ENCODE measurements at regions not wholly inside any gene's neighbourhood (a gene's known extent, or its start where the extent isn't known, plus 50 kb on each side); places are given as distances from the start of the nearest gene placed in this dataset.

- TF ChIP-seq CTCF (IDR thresholded peaks at IDR 0.05) (peak in 1 of 3 experiments; percentile 7), POLR2AphosphoS5 (IDR thresholded peaks at IDR 0.05; ENCODE audit: insufficient read depth in 1 of 2, low read depth in 1 of 2) (peak; percentile 45 to 98), POLR2A (IDR thresholded peaks at IDR 0.05) (no peak)
- Histone ChIP-seq H3K36me3 (no peaks in the 10 kb centered on the region), H3K4me1 (peaks cover 18% of the 10 kb centered on the region), H3K4me3 (no peak overlapping the region), H3K9me3 (no peaks in the 10 kb centered on the region), H3K27me3 (no peaks in the 10 kb centered on the region), H3K27ac (peak overlapping the region; percentile 36)
- DNase-seq (ENCODE audit: extremely low spot score in 2 of 2), result no peak
- intact Hi-C loops (cut with DNase I), result no loop called here
Observed at GRCh38 chr3:30518181-30518864, 88.1 kb upstream of the TGFBR2 start.

- H3K27ac ChIP-seq, result peak overlapping the region; percentile 36
- H3K4me3 ChIP-seq, result no peak overlapping the region
- H3K27me3 ChIP-seq, result no peaks in the 10 kb centered on the region
- no peaks in the 10 kb centered on the region for H3K9me3 ChIP-seq
- intact Hi-C loops (cut with DNase I), result no loop called here
- no peaks in the 10 kb centered on the region for H3K36me3 ChIP-seq
- TF ChIP-seq POLR2AphosphoS5 (IDR thresholded peaks at IDR 0.05; ENCODE audit: insufficient read depth in 1 of 2, low read depth in 1 of 2) (no peak), CTCF (IDR thresholded peaks at IDR 0.05) (no peak), POLR2A (IDR thresholded peaks at IDR 0.05) (no peak)
- H3K4me1 ChIP-seq, result peaks cover 18% of the 10 kb centered on the region
- DNase-seq (ENCODE audit: extremely low spot score in 2 of 2), result no peak
Observed at GRCh38 chr3:30518872-30519271, 87.5 kb upstream of the TGFBR2 start.

DNA sequence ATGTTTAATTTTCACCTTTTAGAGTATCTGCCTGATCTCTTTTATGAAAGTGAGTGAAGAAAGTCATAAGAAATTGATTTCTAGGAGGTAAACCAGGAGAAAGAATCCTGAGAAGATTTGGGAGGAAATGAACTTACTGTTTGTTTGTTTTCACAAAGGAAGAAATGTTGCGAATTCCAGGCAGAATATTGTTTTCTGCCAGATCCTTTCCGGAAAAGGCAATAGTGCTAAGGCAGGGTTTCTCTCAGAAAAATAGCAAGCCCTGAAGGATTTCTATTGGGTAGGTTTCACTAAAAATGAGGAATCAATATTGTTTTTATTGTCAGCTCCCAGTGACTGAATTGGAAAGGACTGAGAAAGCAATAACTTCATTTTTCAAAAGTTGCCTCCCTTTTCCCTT is 85.7 kb upstream of the TGFBR2 start:
- no peaks in the 10 kb centered on the region for H3K36me3 ChIP-seq
- TF ChIP-seq POLR2AphosphoS5 (IDR thresholded peaks at IDR 0.05; ENCODE audit: insufficient read depth in 1 of 2, low read depth in 1 of 2), result no peak
- no peak for TF ChIP-seq POLR2A (IDR thresholded peaks at IDR 0.05)
- no peak for TF ChIP-seq CTCF (IDR thresholded peaks at IDR 0.05)
- no peaks in the 10 kb centered on the region for H3K27me3 ChIP-seq
- peaks cover 18% of the 10 kb centered on the region for H3K4me1 ChIP-seq
- peak overlapping the region; percentile 14 for H3K27ac ChIP-seq
- H3K9me3 ChIP-seq, result no peaks in the 10 kb centered on the region
- intact Hi-C loops (cut with DNase I), result loop anchor here (10.0 kb wide), 1 partner anchor 84 kb away; the partner anchor contains the start of gene TGFBR2
- no peak for DNase-seq (ENCODE audit: extremely low spot score in 2 of 2)
- H3K4me3 ChIP-seq, result no peak overlapping the region

DNA sequence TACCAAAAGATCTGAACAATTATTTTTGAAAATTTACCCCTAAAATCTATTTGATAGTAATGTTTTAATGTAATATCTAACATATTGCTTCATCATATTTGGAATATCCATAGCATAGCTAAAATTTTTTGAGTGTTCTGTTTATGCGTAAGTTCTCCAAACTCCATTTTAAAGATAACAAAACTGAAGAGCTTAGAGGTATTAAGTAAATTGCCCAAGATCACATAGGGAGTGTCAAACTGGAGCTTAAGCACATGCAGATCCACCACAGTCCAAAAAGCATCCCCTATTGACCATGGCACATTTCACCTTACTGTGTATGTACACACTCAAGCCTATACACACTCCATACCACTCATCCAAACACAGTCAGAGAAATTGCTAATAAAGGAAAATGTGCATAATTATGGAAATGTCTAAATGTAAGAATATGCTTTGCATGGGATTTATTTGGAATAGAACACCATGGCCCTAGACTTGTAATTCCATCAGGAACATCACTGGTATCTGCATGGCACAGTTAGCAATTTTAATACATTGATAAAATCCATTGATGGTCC is 85.2 kb upstream of the TGFBR2 start:
- peaks cover 18% of the 10 kb centered on the region for H3K4me1 ChIP-seq
- no peak for DNase-seq (ENCODE audit: extremely low spot score in 2 of 2)
- no peaks in the 10 kb centered on the region for H3K9me3 ChIP-seq
- no peak overlapping the region for H3K27ac ChIP-seq
- intact Hi-C loops (cut with DNase I), result loop anchor here (10.0 kb wide), 1 partner anchor 84 kb away; the partner anchor contains the start of gene TGFBR2
- no peak overlapping the region for H3K4me3 ChIP-seq
- TF ChIP-seq CTCF (IDR thresholded peaks at IDR 0.05), result no peak
- TF ChIP-seq POLR2A (IDR thresholded peaks at IDR 0.05), result no peak
- TF ChIP-seq POLR2AphosphoS5 (IDR thresholded peaks at IDR 0.05; ENCODE audit: insufficient read depth in 1 of 2, low read depth in 1 of 2), result no peak
- H3K36me3 ChIP-seq, result no peaks in the 10 kb centered on the region
- no peaks in the 10 kb centered on the region for H3K27me3 ChIP-seq

GRCh38 chr3:30522476-30522875 is 83.9 kb upstream of the TGFBR2 start:
- no peak for DNase-seq (ENCODE audit: extremely low spot score in 2 of 2)
- no peaks in the 10 kb centered on the region for H3K9me3 ChIP-seq
- no peak overlapping the region for H3K27ac ChIP-seq
- H3K4me3 ChIP-seq, result no peak overlapping the region
- peaks cover 16% of the 10 kb centered on the region for H3K4me1 ChIP-seq
- H3K36me3 ChIP-seq, result no peaks in the 10 kb centered on the region
- TF ChIP-seq CTCF (IDR thresholded peaks at IDR 0.05) (no peak), POLR2A (IDR thresholded peaks at IDR 0.05) (no peak), POLR2AphosphoS5 (IDR thresholded peaks at IDR 0.05; ENCODE audit: insufficient read depth in 1 of 2, low read depth in 1 of 2) (no peak)
- H3K27me3 ChIP-seq, result no peaks in the 10 kb centered on the region
- intact Hi-C loops (cut with DNase I), result loop anchor here (10.0 kb wide), 1 partner anchor 82 kb away; the partner anchor contains the start of gene TGFBR2
